Astrocyte (in vitro differentiated cells and primary cell): ENCODE measurements at regions not wholly inside any gene's neighbourhood (a gene's known extent, or its start where the extent isn't known, plus 50 kb on each side); places are given as distances from the start of the nearest gene placed in this dataset.

Source experiments
- DNase-seq: peaks from one replicate; pipeline ENCODE4 v3.0.0-alpha.2; 2010; ENCODE audit warnings: low read depth
- FAIRE-seq: peaks from 2 replicates; lab custom pipeline; 2011; peaks lifted over from hg19 to GRCh38; lab: Jason Lieb, UNC
- H2AFZ ChIP-seq: 2 replicates; pipeline ENCODE4 v1.6.0; 2012; ENCODE audit warnings: low read depth, low read length, inconsistent platforms
- H3K27ac ChIP-seq: 2 replicates; pipeline ENCODE4 v1.5.1; 2011; ENCODE audit warnings: low read depth, low read length, inconsistent platforms
- H3K27me3 ChIP-seq: 2 replicates; pipeline ENCODE4 v1.6.0; 2011; ENCODE audit warnings: low read length, inconsistent platforms; ENCODE audit not compliant: insufficient read depth
- H3K36me3 ChIP-seq: 2 replicates; pipeline ENCODE4 v1.5.1; 2011; ENCODE audit warnings: low read length, inconsistent platforms; ENCODE audit not compliant: insufficient read depth
- H3K4me1 ChIP-seq: 2 replicates; pipeline ENCODE4 v1.5.1; 2011; ENCODE audit warnings: low read length, inconsistent platforms; ENCODE audit not compliant: insufficient read depth
- H3K4me2 ChIP-seq: 2 replicates; pipeline ENCODE4 v1.6.0; 2012; ENCODE audit warnings: low read length, inconsistent platforms
- H3K4me3 ChIP-seq: 2 replicates; pipeline ENCODE4 v1.5.1; 2011; ENCODE audit warnings: low read depth, mild to moderate bottlenecking, low read length, inconsistent platforms; ENCODE audit not compliant: insufficient read depth
- H3K79me2 ChIP-seq: 2 replicates; pipeline ENCODE4 v1.6.0; 2012; ENCODE audit warnings: mild to moderate bottlenecking, low read length, inconsistent platforms; ENCODE audit not compliant: insufficient read depth
- H3K9ac ChIP-seq: 2 replicates; pipeline ENCODE4 v1.6.0; 2012; ENCODE audit warnings: mild to moderate bottlenecking, low read length, inconsistent platforms
- H3K9me3 ChIP-seq: 2 replicates; pipeline ENCODE4 v1.5.1; 2012; ENCODE audit warnings: low read depth, mild to moderate bottlenecking, low read length, inconsistent platforms; ENCODE audit not compliant: insufficient read depth
- H4K20me1 ChIP-seq: 2 replicates; pipeline ENCODE4 v1.6.0; 2012; ENCODE audit warnings: low read length, inconsistent platforms; ENCODE audit not compliant: insufficient read depth
- H3K27ac Mint-ChIP-seq: one replicate; pipeline ENCODE4 v1.8.0; 2021; ENCODE audit warnings: mild to moderate bottlenecking, mixed read lengths; ENCODE audit not compliant: unreplicated experiment
- H3K27me3 Mint-ChIP-seq: one replicate; pipeline ENCODE4 v1.8.0; 2021; ENCODE audit warnings: low read depth, mixed read lengths; ENCODE audit not compliant: unreplicated experiment
- H3K36me3 Mint-ChIP-seq: one replicate; pipeline ENCODE4 v1.8.0; 2021; ENCODE audit warnings: low read depth, mixed read lengths; ENCODE audit not compliant: unreplicated experiment
- H3K4me1 Mint-ChIP-seq: one replicate; pipeline ENCODE4 v1.8.0; 2021; ENCODE audit warnings: low read depth, mixed read lengths; ENCODE audit not compliant: unreplicated experiment
- H3K4me3 Mint-ChIP-seq: one replicate; pipeline ENCODE4 v1.8.0; 2021; ENCODE audit warnings: mild to moderate bottlenecking, moderate library complexity, mixed read lengths; ENCODE audit not compliant: unreplicated experiment
- H3K9me3 Mint-ChIP-seq: one replicate; pipeline ENCODE4 v1.8.0; 2021; ENCODE audit warnings: mild to moderate bottlenecking, mixed read lengths; ENCODE audit not compliant: unreplicated experiment
- EZH2 ChIP-seq: IDR thresholded peaks from 2 replicates; pipeline ENCODE4 v1.6.1; 2012; ENCODE audit warnings: mild to moderate bottlenecking, low read length, inconsistent platforms; ENCODE audit not compliant: insufficient read depth
- TF ChIP-seq, protein P1 (sequence below): IDR thresholded peaks from 2 replicates; pipeline ENCODE4 v1.5.1; 2011; ENCODE audit warnings: low read depth, mild to moderate bottlenecking, inconsistent platforms, low read length, moderate library complexity; ENCODE audit not compliant: insufficient read depth

DNA sequence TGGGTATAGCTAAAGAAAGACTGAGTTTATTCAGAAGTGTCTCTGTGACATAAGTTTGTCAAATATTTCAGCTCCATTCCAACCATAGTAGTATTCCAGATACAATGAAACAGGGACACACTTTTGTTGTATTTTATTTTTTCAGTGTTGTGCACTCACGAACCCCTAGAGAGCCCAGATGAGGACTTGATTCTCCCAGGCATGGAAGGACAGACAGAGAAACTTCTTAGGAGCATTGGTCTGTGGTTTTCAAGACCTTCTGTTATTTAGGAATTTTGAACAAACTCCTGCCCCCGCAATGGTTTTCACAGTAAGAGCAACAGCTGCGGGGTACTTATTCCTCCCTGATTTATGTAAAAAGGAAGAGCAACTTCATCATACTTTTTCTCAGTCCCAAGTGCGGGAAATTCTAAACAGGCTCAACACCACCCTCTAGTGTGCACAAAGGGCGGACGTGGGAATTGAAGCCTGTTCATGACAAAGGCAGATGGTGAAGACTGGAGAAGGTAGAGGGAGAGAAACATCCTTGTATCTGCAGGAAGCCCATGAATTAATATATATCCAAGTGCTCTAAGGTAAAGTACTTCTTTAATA is 147.6 kb downstream of the PAH start:
- Histone ChIP-seq H3K27ac (no peak overlapping the region), H3K79me2 (no peaks in the 10 kb centered on the region), H3K9ac (no peak overlapping the region), H3K27me3 (no peaks in the 10 kb centered on the region), H3K36me3 (no peaks in the 10 kb centered on the region), H3K4me2 (no peak overlapping the region), H4K20me1 (no peaks in the 10 kb centered on the region), H3K9me3 (no peaks in the 10 kb centered on the region), H3K4me1 (no peaks in the 10 kb centered on the region), H2AFZ (no peak overlapping the region), H3K4me3 (no peak overlapping the region)
- no peak for TF ChIP-seq EZH2
- TF ChIP-seq, protein P1, sequence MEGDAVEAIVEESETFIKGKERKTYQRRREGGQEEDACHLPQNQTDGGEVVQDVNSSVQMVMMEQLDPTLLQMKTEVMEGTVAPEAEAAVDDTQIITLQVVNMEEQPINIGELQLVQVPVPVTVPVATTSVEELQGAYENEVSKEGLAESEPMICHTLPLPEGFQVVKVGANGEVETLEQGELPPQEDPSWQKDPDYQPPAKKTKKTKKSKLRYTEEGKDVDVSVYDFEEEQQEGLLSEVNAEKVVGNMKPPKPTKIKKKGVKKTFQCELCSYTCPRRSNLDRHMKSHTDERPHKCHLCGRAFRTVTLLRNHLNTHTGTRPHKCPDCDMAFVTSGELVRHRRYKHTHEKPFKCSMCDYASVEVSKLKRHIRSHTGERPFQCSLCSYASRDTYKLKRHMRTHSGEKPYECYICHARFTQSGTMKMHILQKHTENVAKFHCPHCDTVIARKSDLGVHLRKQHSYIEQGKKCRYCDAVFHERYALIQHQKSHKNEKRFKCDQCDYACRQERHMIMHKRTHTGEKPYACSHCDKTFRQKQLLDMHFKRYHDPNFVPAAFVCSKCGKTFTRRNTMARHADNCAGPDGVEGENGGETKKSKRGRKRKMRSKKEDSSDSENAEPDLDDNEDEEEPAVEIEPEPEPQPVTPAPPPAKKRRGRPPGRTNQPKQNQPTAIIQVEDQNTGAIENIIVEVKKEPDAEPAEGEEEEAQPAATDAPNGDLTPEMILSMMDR: peak; percentile 63
- Mint-ChIP-seq H3K9me3 (no peaks in the 10 kb centered on the region), H3K4me3 (no peak overlapping the region), H3K27me3 (peaks cover 13% of the 10 kb centered on the region), H3K36me3 (no peaks in the 10 kb centered on the region), H3K4me1 (peaks cover 3% of the 10 kb centered on the region), H3K27ac (no peak overlapping the region)
- DNase-seq (peak; percentile 26), FAIRE-seq (no peak)

DNA sequence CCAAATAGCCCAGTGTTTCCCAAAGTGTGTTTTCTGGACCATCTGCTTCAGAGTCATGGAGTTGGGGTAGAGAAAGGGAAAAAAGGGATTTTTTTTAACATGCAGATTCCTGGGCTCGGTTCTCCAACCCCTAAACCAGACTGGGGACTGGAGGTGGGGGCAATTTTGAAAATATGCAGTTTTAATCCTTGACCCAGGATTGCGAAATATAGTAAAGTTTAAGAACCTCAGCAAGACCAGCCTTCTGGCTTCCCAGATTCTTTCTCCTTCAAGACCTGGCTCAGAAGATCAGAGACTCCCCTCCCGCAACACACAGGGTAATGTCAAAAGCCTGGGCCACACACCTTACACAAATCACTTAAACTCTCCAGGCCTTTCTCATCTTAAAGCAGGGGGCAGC is 150.1 kb downstream of the PAH start:
- H3K27me3 ChIP-seq: no peaks in the 10 kb centered on the region
- H3K4me3 Mint-ChIP-seq: no peak overlapping the region
- no peak for FAIRE-seq
- peaks cover 3% of the 10 kb centered on the region for H3K4me1 Mint-ChIP-seq
- H3K9ac ChIP-seq: no peak overlapping the region
- peaks cover 12% of the 10 kb centered on the region for H3K27me3 Mint-ChIP-seq
- no peaks in the 10 kb centered on the region for H3K4me1 ChIP-seq
- no peak overlapping the region for H3K4me3 ChIP-seq
- H3K36me3 Mint-ChIP-seq: no peaks in the 10 kb centered on the region
- no peak for TF ChIP-seq EZH2
- TF ChIP-seq, protein P1: no peak
- H2AFZ ChIP-seq: no peak overlapping the region
- no peaks in the 10 kb centered on the region for H4K20me1 ChIP-seq
- no peak for DNase-seq
- H3K4me2 ChIP-seq: no peak overlapping the region
- H3K9me3 Mint-ChIP-seq: no peaks in the 10 kb centered on the region
- no peaks in the 10 kb centered on the region for H3K79me2 ChIP-seq
- H3K36me3 ChIP-seq: no peaks in the 10 kb centered on the region
- no peak overlapping the region for H3K27ac ChIP-seq
- H3K27ac Mint-ChIP-seq: no peak overlapping the region
- H3K9me3 ChIP-seq: no peaks in the 10 kb centered on the region

DNA sequence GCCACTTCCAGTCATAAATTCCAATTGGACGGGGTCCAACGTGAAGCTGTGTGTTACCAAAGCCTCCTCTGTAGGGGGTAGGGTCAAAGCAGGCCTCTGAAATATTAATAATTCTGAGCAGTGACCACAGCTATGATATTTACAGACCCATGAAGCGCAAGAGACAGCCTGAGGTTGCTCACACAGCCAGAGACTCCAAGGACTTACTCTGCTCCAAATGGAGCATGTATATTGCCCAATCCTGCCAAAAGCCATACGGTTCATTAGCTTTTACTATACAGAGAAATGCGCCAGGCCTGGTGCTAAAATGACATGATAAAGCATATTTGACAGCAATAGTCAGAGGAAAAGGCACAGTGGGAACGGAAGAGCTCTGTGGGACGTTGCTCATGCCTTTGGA is 151.3 kb downstream of the PAH start:
- H3K4me3 Mint-ChIP-seq: no peak overlapping the region
- H3K27ac Mint-ChIP-seq: no peak overlapping the region
- peaks cover 10% of the 10 kb centered on the region for H3K27me3 Mint-ChIP-seq
- TF ChIP-seq, protein P1: no peak
- no peak for TF ChIP-seq EZH2
- no peaks in the 10 kb centered on the region for H3K4me1 ChIP-seq
- H4K20me1 ChIP-seq: no peaks in the 10 kb centered on the region
- H3K4me3 ChIP-seq: no peak overlapping the region
- DNase-seq: peak; percentile 15
- no peaks in the 10 kb centered on the region for H3K27me3 ChIP-seq
- no peaks in the 10 kb centered on the region for H3K36me3 ChIP-seq
- FAIRE-seq: no peak
- H3K79me2 ChIP-seq: no peaks in the 10 kb centered on the region
- no peak overlapping the region for H2AFZ ChIP-seq
- H3K36me3 Mint-ChIP-seq: no peaks in the 10 kb centered on the region
- H3K27ac ChIP-seq: no peak overlapping the region
- no peaks in the 10 kb centered on the region for H3K9me3 ChIP-seq
- no peaks in the 10 kb centered on the region for H3K9me3 Mint-ChIP-seq
- H3K9ac ChIP-seq: no peak overlapping the region
- no peak overlapping the region for H3K4me2 ChIP-seq
- H3K4me1 Mint-ChIP-seq: peaks cover 3% of the 10 kb centered on the region
